ENCODE measurements at regions not wholly inside any gene's neighbourhood (a gene's known extent, or its start where the extent isn't known, plus 50 kb on each side); places are given as distances from the start of the nearest gene placed in this dataset.
"Not testable (repeated sequence)": the region's sequence is repeated elsewhere in the genome, so short reads cannot be mapped to it uniquely, and the experiment has no call there.

GRCh38 chr18:12179029-12179428 is 75.1 kb upstream of the CIDEA start:
- TF ChIP-seq NFE2L1 (CRISPR knock-in tag; IDR thresholded peaks at IDR 0.05; ENCODE audit: borderline replicate concordance); POLR2A (IDR thresholded peaks at IDR 0.05; ENCODE audit: insufficient read depth in 1 of 2, low read depth in 2 of 2, low read length in 2 of 2); NFATC3 (CRISPR knock-in tag; IDR thresholded peaks at IDR 0.05); ASH2L (IDR thresholded peaks at IDR 0.05; ENCODE audit: insufficient read length, low read depth, low read length); TCF7L2 (IDR thresholded peaks at IDR 0.05; ENCODE audit: low read depth, low read length); TAF15 (IDR thresholded peaks at IDR 0.05; ENCODE audit: low read depth, low read length, poor library complexity, severe bottlenecking); HES4 (CRISPR knock-in tag; IDR thresholded peaks at IDR 0.05; ENCODE audit: borderline replicate concordance): not testable (repeated sequence)
